HEK293T (cell line): ENCODE measurements at regions not wholly inside any gene's neighbourhood (a gene's known extent, or its start where the extent isn't known, plus 50 kb on each side); places are given as distances from the start of the nearest gene placed in this dataset.

Experiments used
- CTBP1 ChIP-seq: fragments of 450-650 bp; IDR thresholded peaks from 2 replicates; pipeline ENCODE4 v1.6.1; 2016; ENCODE audit warnings: borderline replicate concordance
- ELF4 ChIP-seq: fragments of 450-650 bp; IDR thresholded peaks from 2 replicates; pipeline ENCODE4 v1.6.1; 2017; ENCODE audit warnings: antibody characterized with exemption
- FOXM1 ChIP-seq: fragments of 450-650 bp; IDR thresholded peaks from 2 replicates; pipeline ENCODE4 v1.6.1; 2017; ENCODE audit warnings: mild to moderate bottlenecking, borderline replicate concordance

DNA sequence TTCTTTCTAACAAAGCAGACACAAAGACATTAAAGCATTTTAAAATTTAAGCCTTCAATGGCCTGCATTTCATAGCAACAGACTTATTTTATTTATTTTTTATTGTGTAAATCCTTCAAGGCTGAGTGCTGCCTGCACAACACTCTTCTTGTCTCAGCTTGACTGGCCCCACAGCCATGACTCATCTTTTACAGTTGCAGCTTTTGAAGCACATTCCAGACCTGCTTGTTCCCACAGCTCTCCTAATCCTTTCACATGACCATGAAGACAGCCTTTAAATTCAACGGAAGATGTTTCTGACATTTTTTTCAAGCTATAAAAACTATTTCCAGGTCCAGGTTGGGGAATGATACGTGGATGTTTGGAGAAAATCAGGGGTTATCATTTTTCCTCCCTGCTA, 276.9 kb upstream of the TACR3 start:
- TF ChIP-seq ELF4 (no peak), FOXM1 (no peak), CTBP1 (no peak)
